ENCODE measurements at regions not wholly inside any gene's neighbourhood (a gene's known extent, or its start where the extent isn't known, plus 50 kb on each side); places are given as distances from the start of the nearest gene placed in this dataset.

DNA sequence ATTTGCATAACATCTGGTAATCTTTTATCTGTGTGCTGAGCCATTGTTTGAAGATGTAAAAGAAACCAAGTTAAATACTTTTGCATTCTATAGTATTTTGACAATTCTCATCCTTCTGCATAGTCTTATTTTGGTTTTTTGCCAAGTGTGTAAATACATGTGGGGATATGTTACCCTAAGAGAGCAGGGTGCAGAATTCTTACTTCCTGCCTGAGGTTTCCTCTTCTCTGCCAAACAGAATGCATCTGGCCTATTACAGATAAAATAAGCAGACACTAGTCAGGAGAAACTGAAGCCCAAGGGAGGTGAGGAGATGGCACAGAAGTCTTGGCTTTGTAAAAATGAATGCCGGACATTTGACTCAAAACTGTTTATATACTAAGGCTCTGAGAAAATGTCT, 462.1 kb downstream of the TMEM38B start:
- TF ChIP-seq ZC3H10 (CRISPR knock-in tag; IDR thresholded peaks at IDR 0.05) (no peak), SNAI2 (CRISPR knock-in tag; IDR thresholded peaks at IDR 0.05) (no peak), ZFP3 (CRISPR knock-in tag; IDR thresholded peaks at IDR 0.05) (no peak), ZNF8 (CRISPR knock-in tag; IDR thresholded peaks at IDR 0.05) (no peak), ZFP30 (CRISPR knock-in tag; IDR thresholded peaks at IDR 0.05) (no peak), TOX (CRISPR knock-in tag; IDR thresholded peaks at IDR 0.05; ENCODE audit: borderline replicate concordance) (no peak), PATZ1 (CRISPR knock-in tag; IDR thresholded peaks at IDR 0.05; ENCODE audit: borderline replicate concordance) (no peak), ZNF70 (CRISPR knock-in tag; IDR thresholded peaks at IDR 0.05) (no peak), GLIS3 (CRISPR knock-in tag; IDR thresholded peaks at IDR 0.05) (no peak), CSRNP3 (CRISPR knock-in tag; IDR thresholded peaks at IDR 0.05) (no peak), OSR1 (CRISPR knock-in tag; IDR thresholded peaks at IDR 0.05) (no peak), RARB (CRISPR knock-in tag; IDR thresholded peaks at IDR 0.05) (no peak)
- TF ChIP-seq, protein P1, sequence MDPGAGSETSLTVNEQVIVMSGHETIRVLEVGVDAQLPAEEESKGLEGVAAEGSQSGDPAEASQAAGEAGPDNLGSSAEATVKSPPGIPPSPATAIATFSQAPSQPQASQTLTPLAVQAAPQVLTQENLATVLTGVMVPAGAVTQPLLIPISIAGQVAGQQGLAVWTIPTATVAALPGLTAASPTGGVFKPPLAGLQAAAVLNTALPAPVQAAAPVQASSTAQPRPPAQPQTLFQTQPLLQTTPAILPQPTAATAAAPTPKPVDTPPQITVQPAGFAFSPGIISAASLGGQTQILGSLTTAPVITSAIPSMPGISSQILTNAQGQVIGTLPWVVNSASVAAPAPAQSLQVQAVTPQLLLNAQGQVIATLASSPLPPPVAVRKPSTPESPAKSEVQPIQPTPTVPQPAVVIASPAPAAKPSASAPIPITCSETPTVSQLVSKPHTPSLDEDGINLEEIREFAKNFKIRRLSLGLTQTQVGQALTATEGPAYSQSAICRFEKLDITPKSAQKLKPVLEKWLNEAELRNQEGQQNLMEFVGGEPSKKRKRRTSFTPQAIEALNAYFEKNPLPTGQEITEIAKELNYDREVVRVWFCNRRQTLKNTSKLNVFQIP (CRISPR knock-in tag; IDR thresholded peaks at IDR 0.05; ENCODE audit: borderline replicate concordance, low read depth): no peak
- TF ChIP-seq, protein P2, sequence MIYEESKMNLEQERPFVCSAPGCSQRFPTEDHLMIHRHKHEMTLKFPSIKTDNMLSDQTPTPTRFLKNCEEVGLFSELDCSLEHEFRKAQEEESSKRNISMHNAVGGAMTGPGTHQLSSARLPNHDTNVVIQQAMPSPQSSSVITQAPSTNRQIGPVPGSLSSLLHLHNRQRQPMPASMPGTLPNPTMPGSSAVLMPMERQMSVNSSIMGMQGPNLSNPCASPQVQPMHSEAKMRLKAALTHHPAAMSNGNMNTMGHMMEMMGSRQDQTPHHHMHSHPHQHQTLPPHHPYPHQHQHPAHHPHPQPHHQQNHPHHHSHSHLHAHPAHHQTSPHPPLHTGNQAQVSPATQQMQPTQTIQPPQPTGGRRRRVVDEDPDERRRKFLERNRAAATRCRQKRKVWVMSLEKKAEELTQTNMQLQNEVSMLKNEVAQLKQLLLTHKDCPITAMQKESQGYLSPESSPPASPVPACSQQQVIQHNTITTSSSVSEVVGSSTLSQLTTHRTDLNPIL (CRISPR knock-in tag; IDR thresholded peaks at IDR 0.05; ENCODE audit: low read depth): no peak
